Adrenal gland (tissue), 5 donors: ENCODE measurements at regions not wholly inside any gene's neighbourhood (a gene's known extent, or its start where the extent isn't known, plus 50 kb on each side); places are given as distances from the start of the nearest gene placed in this dataset.

ENCODE experiments used
- CTCF ChIP-seq, 6 experiments: fragments of 450-650 bp in 4 of 6; fragments of 200-600 bp in 2 of 6; sonication (generic) in 1 of 6; IDR thresholded peaks; 1 replicate in 5 of 6; 2 replicates in 1 of 6; pipeline versions ENCODE4 v1.5.1 to v1.8.0; 2016 to 2021; ENCODE audit warnings: antibody characterized with exemption in 6 of 6, mild to moderate bottlenecking in 2 of 6, moderate library complexity in 1 of 6
- POLR2A ChIP-seq, 2 donors: fragments of 450-650 bp; IDR thresholded peaks; one replicate each; pipeline ENCODE4 v1.6.1; 2017; ENCODE audit warnings: antibody characterized with exemption in 2 of 2, mild to moderate bottlenecking in 2 of 2, moderate library complexity in 1 of 2
- donor health status: DM: no; HTN: no; CAD: no.

- no peak for TF ChIP-seq CTCF (IDR thresholded peaks at IDR 0.05)
- no peak for TF ChIP-seq POLR2A (IDR thresholded peaks at IDR 0.05)
Observed at GRCh38 chr1:30414086-30414850, 309.1 kb downstream of the MATN1 start.
